ENCODE measurements at regions not wholly inside any gene's neighbourhood (a gene's known extent, or its start where the extent isn't known, plus 50 kb on each side); places are given as distances from the start of the nearest gene placed in this dataset.
A peak's percentile ranks its signal among the peaks of the same experiment; 100 is the strongest.

DNA sequence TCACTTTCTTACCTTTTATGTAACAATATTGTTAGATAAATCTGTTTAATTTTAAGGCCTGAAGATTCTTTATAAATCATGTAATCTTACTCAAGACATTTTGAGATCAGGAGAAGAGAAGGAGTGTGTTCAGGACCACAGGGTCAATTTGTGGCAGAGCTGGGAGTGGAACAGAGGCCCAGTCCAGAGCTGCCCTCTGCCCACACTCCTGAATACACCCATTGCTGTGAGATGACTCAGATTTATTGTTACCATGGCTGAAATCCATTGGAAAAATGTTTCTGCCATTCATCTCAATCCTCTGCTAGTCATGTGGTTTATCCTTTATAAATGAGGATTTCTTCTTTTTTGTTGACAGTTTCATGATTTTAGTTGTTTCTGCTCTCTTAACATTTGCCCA is 100.5 kb upstream of the STXBP6 start:
- no peak for DNase-seq (ENCODE audit: low spot score)

DNA sequence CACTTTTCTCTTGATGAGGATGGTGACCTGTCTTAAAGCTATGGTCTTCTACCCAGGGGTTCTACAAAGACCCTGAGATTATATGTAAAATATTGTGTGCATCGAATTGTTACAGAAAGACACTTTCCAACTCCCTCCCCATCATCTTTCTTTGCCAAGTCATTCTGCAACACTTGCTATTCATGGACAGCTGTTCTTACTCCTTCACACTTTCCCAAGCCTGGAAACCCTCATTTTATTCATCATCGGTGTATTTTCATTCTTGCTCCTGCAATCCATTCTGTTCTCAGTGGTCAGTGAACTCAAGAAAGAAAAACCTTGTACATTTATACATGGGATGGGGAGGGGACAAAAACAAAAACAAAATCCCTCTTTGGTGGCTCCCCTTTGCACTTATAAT is 90.5 kb upstream of the STXBP6 start:
- no peak for DNase-seq (ENCODE audit: low spot score)

DNA sequence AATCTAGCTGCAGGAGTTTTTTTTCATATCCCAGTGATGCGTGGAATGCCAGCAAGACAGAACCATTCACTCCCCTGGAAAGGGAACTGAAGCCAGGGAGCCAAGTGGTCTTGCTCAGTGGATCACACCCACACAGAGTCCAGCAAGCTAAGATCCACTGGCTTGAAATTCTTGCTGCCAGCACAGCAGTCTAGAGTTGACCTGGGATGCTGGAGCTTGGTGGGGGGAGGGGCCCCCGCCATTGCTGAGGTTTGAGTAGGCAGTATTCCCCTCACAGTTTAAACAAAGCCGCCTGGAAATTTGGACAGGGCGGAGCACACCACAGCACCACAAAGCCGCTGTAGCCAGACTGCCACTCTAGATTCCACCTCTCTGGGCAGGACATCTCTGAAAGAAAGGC is 86.9 kb upstream of the STXBP6 start:
- DNase-seq (ENCODE audit: low spot score), result no peak

DNA sequence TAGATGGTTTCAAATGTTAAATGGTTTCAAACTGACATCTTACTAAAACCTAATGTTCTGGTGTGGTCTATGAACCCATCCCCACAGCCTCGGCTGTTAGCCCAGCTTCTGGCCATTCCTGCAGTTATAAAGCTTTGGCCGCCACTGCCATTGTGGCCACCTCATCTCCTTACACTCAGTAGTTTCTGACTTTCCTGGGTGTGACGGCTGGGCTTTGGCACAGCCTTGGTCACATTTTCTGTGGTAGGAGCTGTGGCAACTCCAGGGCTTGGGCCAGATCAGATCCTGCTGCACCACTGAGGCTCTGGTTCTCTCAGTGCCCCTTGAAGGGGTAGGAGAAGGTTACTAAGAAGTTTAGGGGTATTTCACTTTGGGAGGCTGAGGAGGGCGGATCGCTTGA is 84.2 kb upstream of the STXBP6 start:
- DNase-seq (ENCODE audit: low spot score), result no peak

DNA sequence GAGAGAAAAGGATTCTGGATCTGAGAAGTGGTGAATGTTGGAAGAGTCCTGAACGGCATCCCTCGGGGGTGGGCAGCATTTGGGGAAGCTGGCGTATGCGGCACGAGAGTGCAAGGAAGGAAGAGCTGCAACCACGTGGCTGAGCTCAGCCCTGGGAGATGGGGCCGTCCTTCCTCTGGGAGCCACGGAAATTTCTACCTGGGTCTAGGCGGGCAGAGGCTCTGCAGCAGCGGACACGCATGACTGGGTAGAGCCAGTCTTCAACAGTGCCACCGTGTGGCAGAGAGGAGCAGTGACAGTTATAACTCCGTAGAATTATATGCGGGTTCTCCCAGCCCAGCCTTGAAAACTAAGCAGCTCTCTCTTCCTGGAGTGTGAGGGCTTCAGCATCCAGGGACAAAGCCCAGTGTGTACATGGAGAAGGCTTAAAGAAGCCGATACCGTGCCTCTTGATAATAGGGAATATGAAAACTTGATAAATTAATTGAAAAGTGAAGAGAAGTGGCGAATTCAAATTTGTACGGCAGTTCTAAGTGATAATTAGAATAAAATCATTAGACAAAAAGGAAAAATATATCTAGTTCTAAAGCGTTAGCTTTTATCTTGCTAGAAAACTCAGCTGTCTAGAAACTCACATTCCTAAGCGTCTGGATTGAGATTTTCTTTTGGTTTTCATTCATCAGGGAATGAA is 82.9 kb upstream of the STXBP6 start:
- peak; percentile 64 for DNase-seq (ENCODE audit: low spot score)

DNA sequence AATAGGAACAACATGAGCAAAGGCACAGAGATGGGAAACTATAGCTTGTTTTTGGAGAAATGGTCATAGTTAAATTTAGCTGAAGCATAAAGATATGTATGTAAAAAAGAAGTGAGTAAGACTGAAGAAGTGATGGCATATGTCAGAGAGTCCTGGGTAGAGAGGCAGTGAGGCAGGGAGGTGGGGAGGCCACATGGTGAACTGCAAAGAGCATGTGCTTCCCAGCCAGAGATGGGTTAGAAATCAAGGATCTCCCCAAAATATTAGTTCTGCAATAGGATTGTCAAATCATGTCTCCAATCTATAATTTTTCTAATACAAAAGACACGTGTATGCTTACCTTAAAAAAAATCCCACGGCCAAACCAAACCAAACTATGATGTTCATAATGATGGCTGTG is 82.1 kb upstream of the STXBP6 start:
- DNase-seq (ENCODE audit: low spot score), result no peak

DNA sequence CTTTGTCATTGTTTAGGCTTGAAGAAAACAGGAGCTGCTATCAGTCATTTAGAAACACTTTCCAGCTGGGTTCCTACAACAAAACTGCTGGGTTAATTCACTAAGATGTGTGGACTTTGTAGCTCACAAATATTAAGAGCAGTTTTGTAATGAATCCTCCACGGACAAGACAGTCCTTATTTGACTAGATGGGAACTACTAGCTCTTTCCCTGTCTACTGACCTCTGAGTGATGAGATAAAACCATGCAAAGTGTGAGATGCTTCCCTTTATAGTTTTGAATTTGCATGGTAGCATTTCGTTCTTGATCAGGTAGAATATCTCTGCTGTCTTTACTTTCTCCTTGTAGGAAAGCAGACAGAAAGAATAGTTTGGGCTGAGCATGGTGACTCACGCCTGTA is 72.9 kb upstream of the STXBP6 start:
- no peak for DNase-seq (ENCODE audit: low spot score)

DNA sequence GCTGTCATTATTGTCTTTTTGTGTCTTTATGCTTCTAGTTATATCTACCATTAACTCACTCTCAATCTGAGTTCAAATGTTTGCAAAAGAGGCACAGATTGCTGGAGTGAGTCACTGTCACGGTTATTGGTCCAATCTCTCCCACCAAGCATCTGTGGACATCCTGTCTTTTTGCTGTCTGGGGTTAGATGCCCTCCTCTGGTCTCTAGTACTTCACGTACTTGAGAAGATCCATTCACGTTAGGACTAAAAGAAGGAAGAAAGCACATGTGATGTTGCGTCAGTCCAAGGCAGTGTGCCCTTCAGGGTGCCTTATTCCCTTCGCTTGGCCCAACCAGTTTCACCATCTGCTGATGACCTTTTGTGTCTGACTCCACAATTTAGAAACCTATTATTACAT is 72.3 kb upstream of the STXBP6 start:
- no peak for DNase-seq (ENCODE audit: low spot score)

DNA sequence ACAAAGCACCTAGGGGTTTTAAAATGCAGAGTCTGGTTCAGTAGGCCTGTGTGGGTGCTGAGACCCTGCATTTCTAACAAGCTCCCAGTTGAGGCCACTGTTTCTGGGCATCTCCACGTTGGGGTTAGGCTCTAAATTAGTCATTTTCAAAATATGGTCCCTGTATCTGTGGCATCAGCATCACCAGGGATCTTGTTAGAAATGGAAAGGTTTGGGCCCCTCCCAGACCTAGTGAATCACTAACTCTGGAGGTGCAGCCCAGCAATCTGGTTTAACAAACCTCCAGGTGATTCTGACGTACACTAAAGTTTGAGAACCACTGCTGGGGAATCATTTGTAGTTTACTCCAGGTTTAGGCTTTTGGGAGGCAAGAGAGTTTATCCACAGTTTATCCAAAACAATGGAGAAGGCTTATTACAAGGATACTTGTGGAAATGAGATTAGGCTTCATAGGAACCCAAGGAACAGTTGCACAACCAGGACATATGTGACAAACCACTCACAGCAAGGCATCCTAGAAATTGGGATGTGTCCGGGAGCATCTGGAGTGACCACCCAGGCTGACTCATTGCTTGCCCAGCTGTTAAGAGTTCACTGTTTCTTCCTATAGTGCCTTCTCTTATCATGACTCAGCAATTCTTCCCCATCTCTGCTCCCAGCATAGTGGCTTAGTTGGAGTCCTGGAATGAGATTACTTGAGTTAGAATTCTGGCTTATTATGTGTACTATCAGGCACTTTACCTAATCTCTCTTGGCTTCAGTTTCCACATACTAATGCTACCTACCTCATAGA is 71.6 kb upstream of the STXBP6 start:
- no peak for DNase-seq (ENCODE audit: low spot score)

DNA sequence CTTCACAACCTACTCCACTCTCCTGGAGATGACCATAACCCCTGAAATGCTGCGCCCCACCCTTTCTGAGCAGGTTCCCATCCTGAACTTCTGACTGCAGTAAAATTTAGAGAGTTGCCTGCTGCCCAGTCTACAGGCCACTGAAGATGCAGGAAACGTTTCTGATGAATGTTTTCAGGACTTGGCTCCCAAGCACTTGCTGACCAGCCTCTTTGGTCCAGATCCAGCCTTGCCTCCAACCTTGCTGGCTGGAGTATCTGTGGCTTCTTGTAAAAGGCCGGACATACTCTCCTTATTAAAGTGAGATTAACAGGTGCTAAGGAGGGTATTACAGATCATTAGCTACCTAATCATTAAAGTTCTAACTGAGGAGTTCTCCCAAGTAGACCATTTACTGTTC is 70.3 kb upstream of the STXBP6 start:
- no peak for DNase-seq (ENCODE audit: low spot score)

DNA sequence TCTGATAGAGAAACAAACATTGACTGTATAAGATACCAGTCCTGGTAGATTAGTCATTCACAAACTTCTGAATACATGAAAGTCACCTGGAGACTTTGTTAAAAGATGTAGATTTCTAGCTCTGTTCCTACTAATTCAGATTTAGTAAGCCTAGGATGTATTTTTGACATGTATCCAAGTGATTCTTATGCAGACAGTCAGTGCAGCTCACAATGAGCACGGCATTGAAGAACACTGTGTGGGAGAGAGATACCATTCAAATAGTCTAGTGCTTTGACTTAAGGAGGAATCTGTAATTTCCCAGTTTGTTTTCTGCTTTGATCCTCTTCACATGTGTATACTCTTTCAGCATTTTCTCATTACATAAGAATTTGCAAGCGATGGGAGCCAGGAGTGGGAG is 68.7 kb upstream of the STXBP6 start:
- no peak for DNase-seq (ENCODE audit: low spot score)

DNA sequence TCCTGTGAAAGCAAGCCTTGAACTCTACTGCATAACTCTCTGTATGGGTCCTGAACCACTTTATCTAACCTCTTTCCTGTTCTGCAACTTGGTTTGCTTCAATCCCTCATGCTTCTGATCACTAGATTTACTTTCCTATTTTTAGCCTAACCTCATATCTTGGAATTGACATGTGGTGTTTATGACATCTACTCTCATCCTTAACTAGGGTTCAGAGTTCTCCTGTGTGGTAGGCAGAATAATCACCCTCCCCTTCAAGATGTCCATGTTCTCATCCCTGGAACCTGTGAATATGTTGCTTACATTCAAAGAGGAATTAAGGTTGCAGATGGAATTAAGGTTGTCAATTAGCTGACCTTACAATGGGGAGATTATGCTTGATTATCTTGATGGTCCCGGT is 67.4 kb upstream of the STXBP6 start:
- DNase-seq (ENCODE audit: low spot score), result no peak

DNA sequence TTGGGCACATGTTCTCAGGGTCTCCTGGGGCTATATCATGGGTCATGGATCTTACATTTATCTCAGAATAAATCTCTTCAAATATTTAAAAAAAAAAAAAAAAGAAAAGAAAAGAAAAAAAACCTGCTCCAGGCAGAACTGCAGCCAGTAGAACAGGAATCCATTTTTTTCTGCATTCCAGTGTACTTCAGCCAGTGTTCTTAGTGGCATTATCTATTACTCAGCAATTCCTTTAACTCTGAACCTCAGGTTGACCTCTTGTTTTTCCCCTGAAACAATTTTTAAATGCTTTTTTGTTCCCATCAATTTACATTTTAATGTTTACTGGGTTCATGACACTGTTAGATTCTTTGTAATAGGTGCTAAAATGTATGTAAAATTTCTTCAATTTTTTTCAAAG is 66.7 kb upstream of the STXBP6 start:
- DNase-seq (ENCODE audit: low spot score), result no peak

DNA sequence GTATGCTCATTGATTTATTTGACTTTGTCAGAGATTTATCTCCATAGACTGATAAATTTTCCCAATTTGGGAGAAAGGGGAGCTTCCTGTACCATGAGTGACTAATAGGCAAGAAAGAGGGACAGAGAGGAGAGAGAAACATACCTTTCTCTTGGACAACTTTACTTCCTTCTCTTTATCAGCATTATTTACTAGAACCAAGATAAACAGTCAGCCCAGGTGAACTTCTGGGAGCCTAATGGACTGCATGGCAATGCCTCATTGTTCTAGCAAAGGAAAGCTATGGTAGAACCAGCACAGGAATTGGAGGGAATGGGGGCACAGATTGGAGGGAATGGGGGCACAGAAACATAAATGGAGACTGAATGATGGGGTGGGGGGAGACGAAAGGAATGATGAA is 63.4 kb upstream of the STXBP6 start:
- no peak for DNase-seq (ENCODE audit: low spot score)

DNA sequence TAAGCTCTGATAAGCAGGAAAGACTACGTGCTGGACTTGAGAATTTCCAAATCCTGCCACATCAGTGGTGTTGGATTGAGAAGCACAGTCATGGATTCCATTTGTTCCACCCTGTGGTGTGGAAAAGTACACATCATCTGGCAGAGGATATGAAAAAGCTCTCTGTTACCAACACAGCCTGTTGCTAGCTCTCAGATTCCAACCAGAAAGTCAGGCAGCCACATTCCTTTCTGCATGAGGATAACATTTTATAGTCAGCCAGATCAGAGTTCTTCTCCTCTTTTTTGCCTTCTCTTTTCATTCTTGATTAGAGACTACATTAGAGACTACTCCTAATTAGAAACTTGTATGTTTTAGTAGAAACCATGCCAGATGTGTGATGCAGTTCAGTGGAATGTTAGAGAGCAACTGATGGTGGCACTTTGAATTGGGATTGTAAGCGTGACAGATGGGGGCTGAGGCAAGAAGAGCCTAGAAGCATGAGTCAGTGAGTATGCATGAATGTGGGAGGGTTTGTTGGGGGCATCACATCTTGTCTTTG is 61.2 kb upstream of the STXBP6 start:
- no peak for DNase-seq (ENCODE audit: low spot score)

DNA sequence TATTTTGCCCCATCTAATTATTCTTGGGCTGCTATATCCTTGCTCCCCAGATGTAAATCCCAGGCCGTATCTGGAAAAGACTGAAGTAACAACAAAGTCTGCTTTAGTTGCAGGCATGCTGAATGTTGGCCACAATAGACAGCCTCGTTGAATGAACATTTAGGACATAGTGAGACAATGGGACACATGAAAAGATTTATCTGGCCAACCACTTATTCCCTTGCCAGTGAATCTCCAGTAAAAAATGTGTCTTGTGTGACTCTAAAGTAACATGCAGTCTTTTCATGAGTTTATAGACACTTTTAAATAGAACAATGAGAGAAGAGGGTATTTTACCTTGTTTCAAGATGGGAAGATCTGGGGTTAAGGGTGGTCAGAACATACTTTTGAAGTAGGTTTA is 60.2 kb upstream of the STXBP6 start:
- DNase-seq (ENCODE audit: low spot score), result no peak

DNA sequence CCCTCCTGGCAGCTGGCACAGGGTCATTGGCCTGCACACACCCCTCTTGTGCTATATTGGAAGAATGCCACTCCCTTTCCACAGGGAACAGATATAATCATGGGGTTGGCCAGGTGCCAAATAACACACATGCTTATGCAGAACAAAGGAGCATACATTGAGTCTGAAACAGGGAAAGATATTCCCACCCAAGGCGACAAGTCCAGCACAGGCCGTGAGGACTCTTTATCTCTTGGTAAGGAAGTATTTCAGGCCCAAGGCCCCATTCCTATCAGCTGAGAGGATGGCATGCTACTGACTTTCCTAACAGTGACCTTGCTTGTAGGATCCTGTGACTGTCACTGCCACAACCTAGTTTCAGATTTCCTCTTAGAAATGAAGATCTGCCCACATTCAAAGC is 59.0 kb upstream of the STXBP6 start:
- no peak for DNase-seq (ENCODE audit: low spot score)

DNA sequence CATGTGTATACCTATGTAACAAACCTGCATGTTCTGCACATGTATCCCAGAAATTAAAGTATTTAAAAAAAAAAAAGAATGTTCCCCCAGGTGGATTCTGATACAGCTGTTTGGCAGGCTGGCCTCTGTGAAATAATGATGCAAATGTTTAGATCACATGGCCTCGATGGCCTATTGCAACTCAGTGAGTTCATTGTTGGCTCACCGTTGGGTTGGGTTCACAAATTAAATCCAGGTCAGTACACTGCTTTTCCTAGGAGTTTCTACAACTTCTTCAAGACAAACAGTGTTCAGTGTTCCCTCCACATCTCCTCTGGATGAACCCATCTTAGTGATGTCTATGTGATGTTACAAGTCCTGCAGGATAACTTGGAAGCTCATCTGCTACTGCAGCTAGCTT is 58.3 kb upstream of the STXBP6 start:
- DNase-seq (ENCODE audit: low spot score), result no peak

DNA sequence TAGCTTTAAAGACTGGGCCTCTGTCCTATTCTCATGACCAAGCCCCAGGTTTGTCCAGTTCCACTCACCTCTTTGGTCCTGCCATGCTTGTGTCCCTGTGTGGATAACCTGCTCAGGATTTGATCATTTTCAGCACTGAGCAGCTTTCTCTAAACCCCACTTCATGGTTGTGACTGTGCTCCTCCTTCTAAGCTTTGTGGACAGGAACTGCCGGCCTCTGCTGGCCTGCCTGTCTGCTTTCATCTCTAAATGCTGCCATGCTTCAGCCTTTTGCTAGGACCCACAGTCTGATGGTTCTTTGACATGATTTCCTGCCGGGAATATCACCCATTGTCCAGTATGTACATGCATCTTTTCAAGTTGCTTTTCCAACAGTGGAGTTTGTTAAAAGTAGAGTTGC is 53.9 kb upstream of the STXBP6 start:
- DNase-seq (ENCODE audit: low spot score), result no peak

DNA sequence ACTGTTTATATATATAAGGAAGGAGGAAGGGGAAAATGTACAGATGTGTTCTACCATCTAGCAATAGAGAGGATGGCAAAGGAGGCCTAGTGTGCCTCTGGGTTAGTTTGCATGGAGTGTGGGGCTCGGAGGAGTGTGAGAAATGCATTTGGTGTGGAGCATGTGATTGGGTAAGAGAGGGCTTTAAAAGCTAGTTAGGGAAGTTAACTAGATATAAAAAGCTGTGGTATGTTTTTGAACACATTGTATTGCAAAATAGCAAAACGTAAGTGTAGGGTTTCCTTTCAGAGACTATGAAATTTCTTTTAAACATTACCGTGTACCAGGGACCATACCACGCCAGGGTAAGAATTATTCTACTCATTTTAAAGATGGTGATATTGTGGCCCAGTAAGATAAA is 53.3 kb upstream of the STXBP6 start:
- DNase-seq (ENCODE audit: low spot score), result no peak

DNA sequence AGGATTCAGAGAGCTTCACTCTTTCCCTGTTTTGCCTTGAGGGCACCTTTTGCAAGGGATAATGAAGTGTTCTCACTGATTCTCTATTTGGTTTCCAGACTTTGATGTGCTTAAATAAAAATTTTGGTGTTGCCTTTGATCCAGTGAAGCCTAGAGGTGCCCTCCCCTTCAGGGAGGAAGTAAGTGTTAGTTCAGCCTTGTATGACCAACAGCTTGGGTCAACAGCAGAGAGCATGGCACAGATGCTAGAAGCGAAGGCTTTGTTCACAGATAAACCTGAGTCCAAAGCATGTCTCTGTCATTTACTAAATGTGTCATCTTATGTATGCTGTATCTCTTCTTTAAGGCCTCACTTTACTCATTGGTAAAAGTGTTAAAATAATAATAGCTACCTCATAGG is 52.8 kb upstream of the STXBP6 start:
- no peak for DNase-seq (ENCODE audit: low spot score)

DNA sequence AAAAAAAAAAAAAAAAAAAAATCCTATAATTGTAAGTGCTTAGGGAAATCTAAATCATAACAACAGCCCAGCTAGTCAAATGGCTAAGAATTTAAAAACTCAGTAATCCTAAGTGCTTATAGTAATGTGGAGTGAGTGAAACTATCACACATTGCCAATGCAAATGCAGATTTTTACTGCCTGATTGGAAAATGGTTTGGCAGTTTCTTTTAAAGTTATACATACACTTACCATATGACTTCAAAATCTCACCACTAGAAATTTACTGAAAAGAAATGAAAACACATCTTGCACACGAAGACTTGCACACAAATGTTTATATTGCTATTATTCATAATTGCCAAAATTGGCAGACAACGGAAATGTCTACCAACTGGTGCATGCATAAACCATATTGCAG is 51.3 kb upstream of the STXBP6 start:
- DNase-seq (ENCODE audit: low spot score), result no peak
